ENCODE measurements at regions not wholly inside any gene's neighbourhood (a gene's known extent, or its start where the extent isn't known, plus 50 kb on each side); places are given as distances from the start of the nearest gene placed in this dataset.

GRCh38 chr4:41366911-41367517 lies 110.3 kb downstream of the UCHL1 start:
- no peak overlapping the region for H3K4me3 ChIP-seq
- DNase-seq: no peak
- intact Hi-C loops (cut with DNase I; ENCODE audit: low total_unique reads): no loop called here
- no peaks in the 10 kb centered on the region for H3K27me3 ChIP-seq
- no peak overlapping the region for H3K27ac ChIP-seq
- no peaks in the 10 kb centered on the region for H3K9me3 ChIP-seq
- TF ChIP-seq CTCF (IDR thresholded peaks at IDR 0.05) (no peak), POLR2A (IDR thresholded peaks at IDR 0.05) (no peak)
- WGBS, 2 donors: 87 to 92% methylated on average over 4 of the region's 4 CpGs
- peaks cover 4% of the 10 kb centered on the region for H3K4me1 ChIP-seq
- H3K36me3 ChIP-seq (ENCODE audit: low read depth, missing control alignments): no peaks in the 10 kb centered on the region

- intact Hi-C loops (cut with DNase I; ENCODE audit: low total_unique reads): no loop called here
- Histone ChIP-seq H3K27ac (no peak overlapping the region), H3K9me3 (no peaks in the 10 kb centered on the region), H3K4me3 (no peak overlapping the region), H3K4me1 (no peaks in the 10 kb centered on the region), H3K36me3 (ENCODE audit: low read depth, missing control alignments) (no peaks in the 10 kb centered on the region), H3K27me3 (no peaks in the 10 kb centered on the region)
- no peak for DNase-seq
- WGBS, 2 donors: 60 to 73% methylated on average over 4 of the region's 4 CpGs
- TF ChIP-seq POLR2A (IDR thresholded peaks at IDR 0.05) (no peak), CTCF (IDR thresholded peaks at IDR 0.05) (no peak)
Measured at GRCh38 chr4:41369680-41370079, 113.0 kb downstream of the UCHL1 start.

- intact Hi-C loops (cut with DNase I; ENCODE audit: low total_unique reads): no loop called here
- H3K36me3 ChIP-seq (ENCODE audit: low read depth, missing control alignments): no peaks in the 10 kb centered on the region
- no peak overlapping the region for H3K4me3 ChIP-seq
- H3K27ac ChIP-seq: no peak overlapping the region
- TF ChIP-seq CTCF (IDR thresholded peaks at IDR 0.05) (no peak), POLR2A (IDR thresholded peaks at IDR 0.05) (no peak)
- WGBS, 2 donors: 32 to 39% methylated on average over 3 of the region's 3 CpGs
- no peaks in the 10 kb centered on the region for H3K9me3 ChIP-seq
- no peaks in the 10 kb centered on the region for H3K27me3 ChIP-seq
- DNase-seq: no peak
- H3K4me1 ChIP-seq: no peaks in the 10 kb centered on the region
Measured at GRCh38 chr4:41373221-41373620, 116.5 kb downstream of the UCHL1 start.

- intact Hi-C loops (cut with DNase I; ENCODE audit: low total_unique reads): no loop called here
- no peak for DNase-seq
- Histone ChIP-seq H3K36me3 (ENCODE audit: low read depth, missing control alignments) (no peaks in the 10 kb centered on the region), H3K27ac (no peak overlapping the region), H3K9me3 (no peaks in the 10 kb centered on the region), H3K4me3 (no peak overlapping the region), H3K4me1 (no peaks in the 10 kb centered on the region), H3K27me3 (no peaks in the 10 kb centered on the region)
- 70 to 74% methylated on average over 3 of the region's 3 CpGs for WGBS, 2 donors
- TF ChIP-seq CTCF (IDR thresholded peaks at IDR 0.05) (no peak), POLR2A (IDR thresholded peaks at IDR 0.05) (no peak)
Measured at GRCh38 chr4:41374490-41374889, 117.8 kb downstream of the UCHL1 start.

- Histone ChIP-seq H3K27ac (no peak overlapping the region), H3K36me3 (ENCODE audit: low read depth, missing control alignments) (no peaks in the 10 kb centered on the region), H3K4me1 (no peaks in the 10 kb centered on the region), H3K4me3 (no peak overlapping the region), H3K9me3 (no peaks in the 10 kb centered on the region), H3K27me3 (no peaks in the 10 kb centered on the region)
- TF ChIP-seq POLR2A (IDR thresholded peaks at IDR 0.05): no peak
- TF ChIP-seq CTCF (IDR thresholded peaks at IDR 0.05): no peak
- 77 to 79% methylated on average over 7 of the region's 7 CpGs for WGBS, 2 donors
- intact Hi-C loops (cut with DNase I; ENCODE audit: low total_unique reads): no loop called here
- no peak for DNase-seq
Measured at GRCh38 chr4:41375561-41375960, 118.8 kb downstream of the UCHL1 start.
